Fibroblast of villous mesenchyme (primary cell): ENCODE measurements at regions not wholly inside any gene's neighbourhood (a gene's known extent, or its start where the extent isn't known, plus 50 kb on each side); places are given as distances from the start of the nearest gene placed in this dataset.

Experiments
- DNase-seq: peaks from one replicate; pipeline ENCODE4 v3.0.0-alpha.2; 2010; ENCODE audit warnings: low read depth
- H3K4me3 ChIP-seq: 2 replicates; pipeline ENCODE4 v1.5.1; 2011; ENCODE audit warnings: low read depth, mild to moderate bottlenecking, low read length
- TF ChIP-seq, protein P1 (sequence below): IDR thresholded peaks from 2 replicates; pipeline ENCODE4 v1.5.1; 2012; ENCODE audit warnings: low read depth, mild to moderate bottlenecking, low read length; ENCODE audit not compliant: insufficient read depth

DNA sequence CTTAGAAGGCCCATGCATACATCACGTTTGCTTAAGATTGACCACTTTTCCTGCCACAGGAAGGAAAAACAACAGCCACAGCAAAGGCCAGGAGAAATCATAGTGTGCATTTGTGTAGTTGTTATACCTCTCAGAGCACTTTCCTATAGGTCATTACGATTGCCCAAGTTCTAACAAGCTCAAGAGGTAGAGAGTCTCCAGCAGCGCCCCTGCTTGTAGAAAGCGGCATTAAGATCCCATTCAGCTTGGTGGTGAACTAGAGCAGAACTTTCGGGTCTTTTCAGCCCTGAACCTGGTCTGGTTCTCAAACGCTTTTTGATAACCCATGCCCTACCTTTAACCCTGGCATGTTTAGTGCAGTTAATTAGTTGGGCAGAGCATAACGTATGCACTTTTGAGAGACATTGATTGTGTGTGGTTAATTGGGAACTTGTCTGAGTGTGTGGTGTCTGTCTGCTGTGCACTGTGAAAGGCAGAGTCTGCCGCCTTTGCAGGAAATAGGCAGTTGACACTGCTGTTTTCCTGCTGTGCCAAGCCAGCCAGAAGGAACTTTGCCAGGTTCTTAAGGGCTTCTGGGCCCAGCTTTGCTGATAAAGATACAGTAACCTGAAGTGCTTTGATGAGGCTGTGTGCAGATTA is 109.9 kb upstream of the CLMP start:
- DNase-seq: no peak
- TF ChIP-seq, protein P1, sequence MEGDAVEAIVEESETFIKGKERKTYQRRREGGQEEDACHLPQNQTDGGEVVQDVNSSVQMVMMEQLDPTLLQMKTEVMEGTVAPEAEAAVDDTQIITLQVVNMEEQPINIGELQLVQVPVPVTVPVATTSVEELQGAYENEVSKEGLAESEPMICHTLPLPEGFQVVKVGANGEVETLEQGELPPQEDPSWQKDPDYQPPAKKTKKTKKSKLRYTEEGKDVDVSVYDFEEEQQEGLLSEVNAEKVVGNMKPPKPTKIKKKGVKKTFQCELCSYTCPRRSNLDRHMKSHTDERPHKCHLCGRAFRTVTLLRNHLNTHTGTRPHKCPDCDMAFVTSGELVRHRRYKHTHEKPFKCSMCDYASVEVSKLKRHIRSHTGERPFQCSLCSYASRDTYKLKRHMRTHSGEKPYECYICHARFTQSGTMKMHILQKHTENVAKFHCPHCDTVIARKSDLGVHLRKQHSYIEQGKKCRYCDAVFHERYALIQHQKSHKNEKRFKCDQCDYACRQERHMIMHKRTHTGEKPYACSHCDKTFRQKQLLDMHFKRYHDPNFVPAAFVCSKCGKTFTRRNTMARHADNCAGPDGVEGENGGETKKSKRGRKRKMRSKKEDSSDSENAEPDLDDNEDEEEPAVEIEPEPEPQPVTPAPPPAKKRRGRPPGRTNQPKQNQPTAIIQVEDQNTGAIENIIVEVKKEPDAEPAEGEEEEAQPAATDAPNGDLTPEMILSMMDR: no peak
- H3K4me3 ChIP-seq: no peak overlapping the region

DNA sequence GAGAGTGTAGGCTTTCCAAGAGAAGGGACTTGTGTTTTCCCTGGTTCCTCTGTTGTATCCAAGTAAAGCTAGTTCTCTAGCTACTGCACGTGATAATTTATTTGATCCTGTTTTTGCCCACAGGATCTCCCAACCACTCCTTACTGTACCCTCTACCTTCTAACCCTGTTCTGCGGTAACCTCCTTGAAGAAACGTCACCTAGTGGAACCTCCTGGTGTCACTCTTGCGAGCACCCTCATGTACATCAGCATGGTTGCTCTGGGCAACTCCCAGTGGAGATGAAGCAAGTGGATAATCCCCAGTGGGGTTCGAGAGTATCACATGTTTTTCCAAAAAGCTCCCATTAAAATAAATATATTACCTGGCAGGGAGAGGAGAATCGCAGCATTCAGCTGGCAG is 108.9 kb upstream of the CLMP start:
- no peak overlapping the region for H3K4me3 ChIP-seq
- TF ChIP-seq, protein P1: no peak
- no peak for DNase-seq

DNA sequence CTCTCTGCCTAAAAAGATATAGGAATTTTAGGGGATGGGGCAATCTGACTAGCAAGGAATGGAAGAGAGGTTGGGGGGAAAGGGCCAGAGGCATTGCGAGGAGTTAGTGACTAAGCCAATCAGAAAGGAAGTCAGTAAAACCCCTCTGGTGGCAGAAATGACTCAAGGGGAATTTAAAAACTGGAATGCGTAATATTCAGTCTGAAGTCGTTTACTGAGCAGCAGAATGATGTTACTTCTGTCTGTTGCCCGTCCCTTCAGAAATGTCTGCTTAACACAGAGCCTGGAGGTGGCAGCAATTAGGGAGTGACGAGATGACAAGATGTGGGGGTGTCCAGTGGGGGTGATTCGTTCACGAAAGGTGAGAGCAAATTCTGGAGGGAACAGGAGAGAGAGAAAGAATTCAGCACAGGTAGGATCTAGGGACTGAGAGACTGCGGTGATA is 107.7 kb upstream of the CLMP start:
- peak; percentile 24 for DNase-seq
- TF ChIP-seq, protein P1: no peak
- no peak overlapping the region for H3K4me3 ChIP-seq

DNA sequence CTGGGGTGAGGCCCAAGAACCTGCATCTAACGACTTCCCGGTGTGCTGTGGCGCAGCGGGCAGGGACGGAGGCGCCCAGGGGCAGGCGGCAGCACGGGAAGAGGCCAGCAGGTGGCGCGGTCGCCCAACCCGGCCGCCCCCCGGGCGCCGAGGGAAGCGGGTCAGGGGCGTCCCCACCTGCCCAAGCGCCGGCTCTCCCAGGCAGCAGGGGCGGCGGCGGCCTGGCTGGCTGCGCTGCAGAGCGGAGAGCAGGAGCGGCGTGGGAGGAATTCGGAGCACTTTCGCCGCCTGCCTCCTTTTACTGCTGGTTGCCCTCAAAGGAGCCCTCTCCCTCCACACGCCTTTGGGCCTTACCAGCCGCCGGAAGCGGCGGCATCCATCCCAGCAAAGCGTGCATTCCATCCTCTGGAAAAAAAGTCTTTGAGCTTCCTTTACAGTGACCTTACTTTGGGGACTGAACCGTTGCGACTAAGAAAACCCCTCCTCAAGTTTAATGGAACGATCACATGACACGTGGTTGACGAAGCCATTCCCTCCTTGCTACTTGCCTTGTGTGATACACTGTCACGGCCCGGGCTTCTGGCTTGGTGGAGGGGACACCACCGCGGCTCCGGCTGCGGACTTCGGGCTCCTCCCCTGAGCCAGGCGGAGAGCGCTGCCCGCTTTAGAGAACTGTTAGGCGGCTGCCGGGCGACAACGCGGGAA is 106.8 kb upstream of the CLMP start:
- peak overlapping the region; percentile 50 for H3K4me3 ChIP-seq
- DNase-seq: peak; percentile 38
- TF ChIP-seq, protein P1: peak; percentile 73

DNA sequence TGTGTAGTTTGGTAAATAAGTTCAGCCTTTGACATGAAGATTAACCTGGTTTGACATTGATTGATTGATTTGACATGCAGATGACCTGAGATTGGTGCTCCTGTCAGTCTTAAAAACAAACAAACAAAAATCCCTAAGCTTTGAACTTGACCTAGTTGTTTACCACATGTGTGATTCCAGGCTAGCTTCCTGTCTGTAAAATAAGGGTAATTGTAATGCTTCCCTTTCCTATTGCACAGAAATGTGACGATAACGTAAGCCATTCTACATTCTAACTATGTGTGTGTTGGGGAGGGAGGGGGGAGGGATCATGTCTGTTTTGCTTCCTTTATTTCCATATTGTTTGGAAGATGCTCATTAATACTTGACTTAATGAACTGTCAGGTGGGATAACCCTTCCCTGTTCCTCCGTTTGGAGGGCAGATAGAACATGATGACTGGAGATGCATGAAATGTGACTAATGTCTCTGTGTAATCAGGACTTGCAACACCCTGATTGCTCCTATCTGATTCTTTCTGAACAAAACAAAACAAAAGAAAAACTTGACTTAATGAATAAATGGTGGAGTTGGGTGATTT is 106.1 kb upstream of the CLMP start:
- TF ChIP-seq, protein P1: no peak
- peak; percentile 80 for DNase-seq
- peak overlapping the region; percentile 29 for H3K4me3 ChIP-seq

DNA sequence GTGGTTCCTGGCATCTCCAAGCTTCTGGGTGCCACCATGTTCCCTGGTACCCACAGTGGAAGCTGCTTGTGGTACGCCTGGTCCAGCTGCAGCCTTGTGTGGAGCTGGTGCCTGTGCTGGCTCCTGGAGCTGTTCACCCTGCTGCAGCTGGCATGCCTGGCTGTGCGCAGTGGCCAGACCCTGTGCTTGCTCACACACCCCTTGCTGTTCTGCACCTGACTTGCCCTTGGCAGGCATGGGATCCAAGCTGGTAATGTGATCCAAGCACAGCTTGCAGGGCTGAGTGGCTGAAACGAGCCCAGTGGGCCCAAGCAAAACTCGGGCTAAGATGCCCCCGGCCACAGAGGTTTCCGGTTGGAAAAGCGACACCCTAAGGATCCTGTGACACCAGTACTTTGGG is 104.7 kb upstream of the CLMP start:
- TF ChIP-seq, protein P1: no peak
- no peak overlapping the region for H3K4me3 ChIP-seq
- DNase-seq: no peak
